Motor neuron (in vitro differentiated cells): ENCODE measurements at regions not wholly inside any gene's neighbourhood (a gene's known extent, or its start where the extent isn't known, plus 50 kb on each side); places are given as distances from the start of the nearest gene placed in this dataset.
A peak's percentile ranks its signal among the peaks of the same experiment; 100 is the strongest.

Experiments used
- ATAC-seq, 8 experiments: fragments of 200-7000 bp; cut with Tn5 transposase; replicated peaks in 6 of 8; 2 replicates each; pipeline ENCODE4 v1.8.0; 2021; ENCODE audit warnings: mild to moderate bottlenecking in 8 of 8, moderate library complexity in 8 of 8
- H3K27ac ChIP-seq, 2 donors: fragments of 250-450 bp; sonication (Bioruptor Pico); 2 replicates each; pipeline ENCODE4 v1.9.0; 2021; ENCODE audit warnings: antibody characterized with exemption in 2 of 2, mild to moderate bottlenecking in 2 of 2, moderate library complexity in 1 of 2
- H3K4me1 ChIP-seq, 2 donors: fragments of 250-450 bp; sonication (Bioruptor Pico); replicated peaks in 1 of 2; 2 replicates each; pipeline ENCODE4 v1.6.1; 2021; ENCODE audit warnings: antibody characterized with exemption in 2 of 2, mild to moderate bottlenecking in 2 of 2, moderate library complexity in 1 of 2
- H3K4me3 ChIP-seq, 5 donors: fragments of 250-450 bp; sonication (Bioruptor Pico); 2 replicates each; pipeline ENCODE4 v1.9.0; 2021; ENCODE audit warnings: antibody characterized with exemption in 5 of 5, mild to moderate bottlenecking in 5 of 5, moderate library complexity in 4 of 5
- WGBS, 10 experiments: fragments of 450-650 bp; shearing (Covaris generic); methylation state at CpG; one replicate each; pipeline ENCODE4 v1.0.0; 2022; 5-methylcytosine and 5-hydroxymethylcytosine counted together
- in situ Hi-C, 9 experiments: fragments of 400-800 bp; cut with MboI; loops; one replicate each; pipeline ENCODE4 v1.15.0; 2021; ENCODE audit warnings: low sequenced_read_pairs in 9 of 9, low pct_unique_long_range_greater_than_20kb in 2 of 9; ENCODE audit not compliant: unreplicated experiment in 9 of 9

GRCh38 chr7:125057963-125058362 lies 128.3 kb upstream of the POT1 start:
- 0 to 90% (median 67%) methylated on average over 1 to 3 of the region's 3 CpGs; no CpG with 5 or more reads in 1 of the 10 experiments for WGBS, 10 experiments
- H3K27ac ChIP-seq = no peak overlapping the region
- in situ Hi-C loops = loop anchor here in 3 of 9 experiments (25.0 kb wide), 1 partner anchor 604 kb away; no protein-coding TSS in a partner anchor
- no peak overlapping the region for H3K4me3 ChIP-seq
- peaks cover 0 to 17% of the 10 kb centered on the region in 2 donors for H3K4me1 ChIP-seq
- peak in 1 of 8 experiments; percentile 66 for ATAC-seq

GRCh38 chr7:125055376-125055775 lies 125.8 kb upstream of the POT1 start:
- H3K4me1 ChIP-seq = peaks cover 0 to 17% of the 10 kb centered on the region in 2 donors
- in situ Hi-C loops = loop anchor here in 3 of 9 experiments (25.0 kb wide), 1 partner anchor 607 kb away; no protein-coding TSS in a partner anchor
- no peak overlapping the region for H3K4me3 ChIP-seq
- no peak overlapping the region for H3K27ac ChIP-seq
- no peak for ATAC-seq

- Histone ChIP-seq H3K4me3 (no peak overlapping the region), H3K4me1 (no peaks in the 10 kb centered on the region), H3K27ac (no peak overlapping the region)
- in situ Hi-C loops = no loop called here
- 0 to 100% (median 83%) methylated on average over 1 to 5 of the region's 6 CpGs; no CpG with 5 or more reads in 2 of the 10 experiments for WGBS, 10 experiments
- ATAC-seq = no peak
These were observed 117.1 kb upstream of the POT1 start for GRCh38 chr7:125046767-125047166.

GRCh38 chr7:125033506-125033905 lies 103.9 kb upstream of the POT1 start:
- 0 to 100% (median 64%) methylated on average over 1 to 5 of the region's 9 CpGs; no CpG with 5 or more reads in 3 of the 10 experiments for WGBS, 10 experiments
- in situ Hi-C loops = no loop called here
- Histone ChIP-seq H3K4me1 (no peaks in the 10 kb centered on the region), H3K27ac (no peak overlapping the region), H3K4me3 (no peak overlapping the region)
- peak in 1 of 8 experiments; percentile 61 for ATAC-seq

GRCh38 chr7:125032943-125033342 lies 103.3 kb upstream of the POT1 start:
- in situ Hi-C loops = no loop called here
- WGBS, 10 experiments = 0 to 88% (median 39%) methylated on average over 1 to 4 of the region's 4 CpGs
- Histone ChIP-seq H3K4me1 (no peaks in the 10 kb centered on the region), H3K4me3 (no peak overlapping the region), H3K27ac (no peak overlapping the region)
- peak in 1 of 8 experiments; percentile 57 for ATAC-seq

GRCh38 chr7:125030756-125031387 lies 101.2 kb upstream of the POT1 start:
- Histone ChIP-seq H3K27ac (no peak overlapping the region), H3K4me1 (no peaks in the 10 kb centered on the region), H3K4me3 (no peak overlapping the region)
- in situ Hi-C loops = no loop called here
- 5 to 100% (median 92%) methylated on average over 1 to 4 of the region's 4 CpGs; no CpG with 5 or more reads in 1 of the 10 experiments for WGBS, 10 experiments
- ATAC-seq = no peak

GRCh38 chr7:125025620-125026019 lies 96.0 kb upstream of the POT1 start:
- H3K27ac ChIP-seq = no peak overlapping the region
- in situ Hi-C loops = no loop called here
- H3K4me1 ChIP-seq = no peaks in the 10 kb centered on the region
- no peak for ATAC-seq
- 0 to 100% (median 56%) methylated on average over 1 of the region's 1 CpG; no CpG with 5 or more reads in 4 of the 10 experiments for WGBS, 10 experiments
- H3K4me3 ChIP-seq = no peak overlapping the region

GRCh38 chr7:125020801-125021200 lies 91.2 kb upstream of the POT1 start:
- Histone ChIP-seq H3K27ac (no peak overlapping the region), H3K4me3 (no peak overlapping the region), H3K4me1 (no peaks in the 10 kb centered on the region)
- WGBS, 10 experiments = 26 to 100% (median 84%) methylated on average over 3 to 4 of the region's 4 CpGs
- ATAC-seq = no peak
- in situ Hi-C loops = no loop called here

GRCh38 chr7:125010540-125010939 lies 80.9 kb upstream of the POT1 start:
- WGBS, 10 experiments = 0 to 100% (median 74%) methylated on average over 1 of the region's 1 CpG; no CpG with 5 or more reads in 2 of the 10 experiments
- Histone ChIP-seq H3K4me1 (no peaks in the 10 kb centered on the region), H3K4me3 (no peak overlapping the region), H3K27ac (no peak overlapping the region)
- ATAC-seq = no peak
- in situ Hi-C loops = no loop called here

- Histone ChIP-seq H3K4me3 (no peak overlapping the region), H3K27ac (no peak overlapping the region), H3K4me1 (no peaks in the 10 kb centered on the region)
- peak in 2 of 8 experiments; percentile 37 to 51 for ATAC-seq
- in situ Hi-C loops = no loop called here
- WGBS, 10 experiments = 0 to 100% (median 79%) methylated on average over 1 to 3 of the region's 4 CpGs; no CpG with 5 or more reads in 2 of the 10 experiments
These were observed 67.2 kb upstream of the POT1 start for GRCh38 chr7:124996778-124997177.

GRCh38 chr7:124992851-124993562 lies 63.4 kb upstream of the POT1 start:
- 6 to 100% (median 85%) methylated on average over 1 to 4 of the region's 4 CpGs for WGBS, 10 experiments
- no peaks in the 10 kb centered on the region for H3K4me1 ChIP-seq
- peak in 2 of 8 experiments; percentile 97 to 98 for ATAC-seq
- H3K27ac ChIP-seq = no peak overlapping the region
- no peak overlapping the region for H3K4me3 ChIP-seq
- in situ Hi-C loops = no loop called here

- Histone ChIP-seq H3K27ac (no peak overlapping the region), H3K4me1 (no peaks in the 10 kb centered on the region), H3K4me3 (no peak overlapping the region)
- in situ Hi-C loops = no loop called here
- 8 to 100% (median 53%) methylated on average over 1 of the region's 1 CpG; no CpG with 5 or more reads in 2 of the 10 experiments for WGBS, 10 experiments
- ATAC-seq = no peak
These were observed 60.3 kb upstream of the POT1 start for GRCh38 chr7:124989911-124990310.
